PFSK-1 (cell line): ENCODE measurements at regions not wholly inside any gene's neighbourhood (a gene's known extent, or its start where the extent isn't known, plus 50 kb on each side); places are given as distances from the start of the nearest gene placed in this dataset.

Experiments used
- POLR2AphosphoS5 ChIP-seq: IDR thresholded peaks from 2 replicates; pipeline ENCODE4 v1.6.1; 2012; ENCODE audit warnings: low read depth, mild to moderate bottlenecking, control low read depth, low read length, moderate library complexity
- REST ChIP-seq, 2 experiments: IDR thresholded peaks; 2 replicates each; pipeline versions ENCODE4 v1.6.1 to v1.8.0; 2011 to 2012; ENCODE audit warnings: low read depth in 2 of 2, low read length in 2 of 2, control low read depth in 1 of 2, inconsistent platforms in 1 of 2, mild to moderate bottlenecking in 1 of 2, moderate library complexity in 1 of 2; ENCODE audit not compliant: insufficient read depth in 1 of 2
- SIN3A ChIP-seq: IDR thresholded peaks from 2 replicates; pipeline ENCODE4 v1.6.1; 2012; ENCODE audit warnings: mild to moderate bottlenecking, low read length, moderate library complexity, borderline replicate concordance; ENCODE audit not compliant: insufficient read depth
- TAF1 ChIP-seq: IDR thresholded peaks from 2 replicates; pipeline ENCODE4 v1.6.1; 2012; ENCODE audit warnings: low read length, control low read depth, borderline replicate concordance; ENCODE audit not compliant: insufficient read depth

- TF ChIP-seq SIN3A = no peak
- TF ChIP-seq REST (IDR thresholded peaks at IDR 0.05; ENCODE audit: insufficient read depth in 1 of 2, low read depth in 2 of 2, low read length in 2 of 2) = no peak
- no peak for TF ChIP-seq TAF1
- TF ChIP-seq POLR2AphosphoS5 = no peak
Observed at GRCh38 chr5:91824406-91824805, 441.3 kb upstream of the ARRDC3 start.
